ENCODE measurements at regions not wholly inside any gene's neighbourhood (a gene's known extent, or its start where the extent isn't known, plus 50 kb on each side); places are given as distances from the start of the nearest gene placed in this dataset.
"Not testable (repeated sequence)": the region's sequence is repeated elsewhere in the genome, so short reads cannot be mapped to it uniquely, and the experiment has no call there.

GRCh38 chr6:51001399-51001798 is 182.7 kb downstream of the TFAP2B start:
- DNase-seq, result no peak

DNA sequence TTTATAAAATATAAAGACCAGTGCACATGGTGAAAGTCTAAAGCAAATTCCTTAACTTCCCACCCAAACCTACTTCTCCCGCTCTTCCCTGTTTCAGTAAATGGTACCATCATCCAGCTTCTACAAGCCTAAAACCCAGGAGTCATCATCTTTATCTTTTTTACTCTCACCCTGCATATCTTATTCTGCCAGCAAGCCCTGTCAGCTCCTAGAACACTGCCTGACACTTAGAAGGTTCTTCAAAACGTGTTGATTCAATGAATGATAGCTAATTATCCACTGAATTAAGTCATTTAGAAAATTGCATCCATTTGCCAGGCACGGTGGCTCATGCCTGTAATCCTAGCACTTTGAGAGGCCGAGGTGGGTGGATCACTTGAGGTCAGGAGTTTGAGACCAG is 185.7 kb downstream of the TFAP2B start:
- no peak for DNase-seq

GRCh38 chr6:51005779-51006178 is 187.1 kb downstream of the TFAP2B start:
- DNase-seq, result no peak

DNA sequence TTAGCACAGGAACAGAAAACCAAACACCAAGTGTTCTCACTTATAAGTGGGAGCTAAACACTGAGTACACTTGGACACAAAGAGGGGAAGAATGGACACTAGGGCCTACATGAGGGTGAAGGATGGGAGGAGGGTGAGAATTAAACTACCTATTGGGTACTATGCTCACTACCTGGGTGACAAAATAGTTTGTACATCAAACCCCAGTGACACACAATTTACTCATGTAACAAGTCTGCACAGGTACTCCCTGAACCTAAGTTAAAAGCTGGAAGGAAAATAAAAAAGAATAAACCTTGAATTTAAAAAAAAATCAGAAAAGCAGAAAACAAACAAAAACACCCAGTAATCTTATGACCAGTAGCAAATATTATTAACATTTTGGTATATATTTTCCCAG is 188.6 kb downstream of the TFAP2B start:
- no peak for DNase-seq

DNA sequence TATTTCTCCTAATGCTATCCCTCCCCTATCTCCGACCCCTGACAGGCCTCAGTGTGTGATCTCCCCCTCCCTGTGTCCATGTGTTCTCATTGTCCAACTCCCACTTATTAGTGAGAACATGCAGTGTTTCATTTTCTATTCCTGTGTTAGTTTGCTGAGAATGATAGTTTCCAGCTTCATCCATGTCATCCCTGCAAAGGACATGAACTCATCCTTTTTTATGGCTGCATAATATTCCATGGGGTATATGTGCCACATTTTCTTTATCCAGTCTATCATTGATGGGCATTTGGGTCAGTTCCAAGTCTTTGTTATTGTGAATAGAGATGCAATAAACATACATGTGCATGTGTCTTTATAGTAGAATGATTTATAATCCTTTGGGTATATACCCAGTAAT is 190.0 kb downstream of the TFAP2B start:
- DNase-seq, result not testable (repeated sequence)

DNA sequence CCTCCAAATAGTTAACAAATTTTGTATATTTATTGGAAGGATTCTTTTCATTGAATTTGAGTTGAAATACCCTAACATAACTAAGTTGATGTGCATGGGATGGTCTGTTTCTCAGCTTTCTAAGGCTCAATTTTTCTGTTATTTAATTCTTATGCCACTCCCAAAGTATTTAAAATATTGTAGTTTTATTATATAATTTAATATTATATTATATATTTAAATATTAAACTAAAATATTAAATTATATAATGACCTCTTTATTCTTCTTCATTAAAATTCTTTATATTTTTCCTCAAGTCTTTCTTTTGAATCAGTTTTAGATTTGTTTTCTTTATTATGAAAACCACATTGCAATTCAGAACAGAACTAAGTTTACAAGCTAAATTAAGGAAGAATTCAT is 194.7 kb downstream of the TFAP2B start:
- DNase-seq, result no peak

DNA sequence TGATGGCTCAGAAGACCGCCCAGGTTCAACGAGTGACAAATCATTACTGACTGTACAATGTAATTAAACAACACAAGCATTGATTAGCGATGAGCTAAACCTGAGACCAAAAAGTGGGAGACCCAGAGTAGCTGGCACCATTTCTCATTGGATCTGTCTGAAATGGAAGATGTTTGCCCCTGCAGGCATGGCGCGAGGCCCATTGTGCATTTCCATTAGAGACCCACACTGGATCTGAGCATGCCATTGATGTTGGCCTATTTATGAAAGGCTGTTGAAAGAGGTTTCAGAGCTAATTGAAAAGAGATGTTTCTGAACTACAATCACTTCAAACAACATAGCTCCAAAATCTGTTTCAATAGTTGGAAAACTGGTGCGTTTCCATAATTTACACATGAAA is 196.7 kb downstream of the TFAP2B start:
- DNase-seq, result no peak

- DNase-seq, result no peak
These were observed 197.8 kb downstream of the TFAP2B start for GRCh38 chr6:51016489-51016888.

DNA sequence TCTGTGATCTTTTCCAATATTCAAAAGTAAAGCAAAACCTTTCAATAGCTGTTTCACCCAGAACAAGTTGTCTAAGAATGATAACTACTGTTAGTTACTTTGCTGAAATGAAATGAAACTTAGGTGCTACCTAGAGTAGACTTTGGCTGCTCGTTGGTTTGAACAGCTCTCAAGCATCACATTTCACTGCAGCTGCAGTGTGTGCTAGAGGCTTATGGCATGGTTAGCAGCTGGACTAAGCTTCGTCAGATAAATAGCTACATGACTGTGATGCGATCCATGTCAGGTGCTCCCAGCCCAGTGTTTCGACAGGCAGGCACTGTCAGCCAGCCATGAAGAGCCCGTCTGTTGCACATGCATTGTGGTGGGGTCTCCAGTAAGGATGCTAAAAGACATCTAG is 201.1 kb downstream of the TFAP2B start:
- no peak for DNase-seq

DNA sequence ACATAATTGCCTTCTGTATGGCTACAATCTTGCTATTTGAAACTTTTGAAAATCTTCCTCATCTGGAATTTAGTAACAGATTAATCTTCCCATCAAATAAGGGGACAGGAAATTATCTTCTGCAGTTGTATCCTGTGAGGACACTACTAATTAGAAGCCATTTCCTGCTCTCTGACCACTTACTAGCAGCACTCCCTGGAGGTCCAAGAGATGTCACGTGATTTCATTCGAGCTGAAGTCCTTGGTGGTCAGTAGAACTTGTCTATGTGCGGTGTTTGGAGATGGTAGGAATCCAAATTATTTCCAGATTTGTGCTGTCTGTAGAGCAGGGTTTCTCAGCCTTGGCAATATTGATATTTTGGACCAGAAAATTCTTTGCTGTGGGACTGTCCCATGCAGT is 202.5 kb downstream of the TFAP2B start:
- DNase-seq, result no peak

GRCh38 chr6:51024126-51024525 is 205.5 kb downstream of the TFAP2B start:
- no peak for DNase-seq

- DNase-seq, result no peak
These were observed 206.6 kb downstream of the TFAP2B start for GRCh38 chr6:51025082-51025777.

GRCh38 chr6:51027283-51028065 is 208.8 kb downstream of the TFAP2B start:
- no peak for DNase-seq

DNA sequence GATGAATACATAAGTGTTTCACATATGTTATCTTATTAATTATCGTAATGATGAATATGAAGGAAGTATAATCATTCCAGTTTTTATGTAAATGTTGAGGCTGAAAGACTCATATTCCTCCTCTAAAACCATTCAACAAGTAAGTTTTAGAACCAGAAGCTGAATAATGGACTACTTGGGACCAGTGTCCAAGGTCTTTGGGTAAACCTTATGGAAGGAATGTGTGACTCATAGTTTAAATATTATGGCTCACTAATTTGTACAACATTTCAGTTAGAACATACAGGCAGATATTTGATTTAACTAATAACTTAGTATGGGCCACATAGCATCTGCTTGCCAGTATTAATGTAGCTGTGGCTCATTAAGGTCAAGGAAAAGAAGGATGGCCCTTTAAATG is 209.6 kb downstream of the TFAP2B start:
- no peak for DNase-seq

- DNase-seq, result no peak
These were observed 210.9 kb downstream of the TFAP2B start for GRCh38 chr6:51029561-51029960.

DNA sequence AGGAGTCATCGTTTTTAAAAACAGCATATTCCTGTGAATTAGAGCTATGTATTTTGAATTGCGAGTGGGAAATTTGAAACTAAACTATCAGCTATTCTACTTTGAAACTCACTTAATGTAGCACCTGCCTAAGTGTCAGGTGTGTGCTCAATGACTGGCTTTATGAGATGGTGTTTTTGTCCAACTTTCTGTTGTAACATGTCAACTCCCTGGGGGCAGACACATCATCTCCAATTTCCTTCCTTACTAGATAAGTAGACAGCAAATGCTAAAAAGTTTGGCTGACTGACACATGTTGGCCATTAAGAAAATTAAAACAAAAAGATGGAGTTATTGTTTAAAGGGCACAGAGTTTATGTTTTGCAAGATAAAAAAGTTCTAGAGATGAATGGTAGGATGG is 226.9 kb downstream of the TFAP2B start:
- DNase-seq, result no peak

GRCh38 chr6:51049288-51049982 is 230.8 kb downstream of the TFAP2B start:
- DNase-seq, result no peak

DNA sequence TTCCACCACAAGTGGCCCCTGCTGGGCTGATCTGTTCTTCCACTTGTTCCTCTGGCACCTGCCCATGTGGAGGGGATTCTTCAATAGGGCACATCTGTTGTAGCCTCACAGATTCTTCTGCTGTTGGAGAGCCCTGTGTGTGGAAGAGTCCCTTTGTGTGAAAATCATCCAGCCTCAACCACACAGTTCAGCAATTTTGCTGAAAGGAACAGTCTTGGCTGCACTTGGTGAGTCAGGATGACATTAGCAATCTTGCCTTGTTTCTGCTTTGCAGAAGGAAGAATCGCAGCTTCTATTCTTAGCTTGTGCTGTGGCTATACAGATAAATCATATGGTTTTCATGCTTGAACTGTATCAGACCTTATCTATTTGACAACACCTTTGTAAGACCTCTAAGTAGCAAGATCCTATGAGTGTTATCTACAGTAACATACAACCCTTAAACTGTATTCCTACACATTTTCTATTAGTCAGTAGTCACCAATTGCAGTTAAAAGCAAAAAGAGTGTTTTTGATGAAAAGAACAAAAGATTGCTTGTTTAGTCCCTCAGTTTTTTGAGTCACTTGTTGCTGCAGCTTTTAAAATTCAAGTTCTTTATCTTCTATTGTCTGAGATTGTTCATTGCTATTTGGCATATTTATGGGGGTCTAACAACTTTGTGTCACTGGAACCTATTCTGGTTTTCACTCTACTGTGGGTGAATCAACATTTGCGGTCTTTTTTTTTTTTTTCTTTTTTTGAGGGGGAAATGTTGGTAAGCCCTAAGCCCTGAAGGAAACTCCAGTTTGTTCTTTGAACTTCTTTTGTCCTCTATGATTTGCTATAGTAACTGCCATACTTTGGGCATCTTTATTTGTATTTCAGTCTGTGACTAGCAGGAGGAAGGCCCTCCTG is 231.6 kb downstream of the TFAP2B start:
- no peak for DNase-seq

- not testable (repeated sequence) for DNase-seq
These were observed 234.0 kb downstream of the TFAP2B start for GRCh38 chr6:51052716-51053115.

- not testable (repeated sequence) for DNase-seq
These were observed 236.6 kb downstream of the TFAP2B start for GRCh38 chr6:51055316-51055715.

DNA sequence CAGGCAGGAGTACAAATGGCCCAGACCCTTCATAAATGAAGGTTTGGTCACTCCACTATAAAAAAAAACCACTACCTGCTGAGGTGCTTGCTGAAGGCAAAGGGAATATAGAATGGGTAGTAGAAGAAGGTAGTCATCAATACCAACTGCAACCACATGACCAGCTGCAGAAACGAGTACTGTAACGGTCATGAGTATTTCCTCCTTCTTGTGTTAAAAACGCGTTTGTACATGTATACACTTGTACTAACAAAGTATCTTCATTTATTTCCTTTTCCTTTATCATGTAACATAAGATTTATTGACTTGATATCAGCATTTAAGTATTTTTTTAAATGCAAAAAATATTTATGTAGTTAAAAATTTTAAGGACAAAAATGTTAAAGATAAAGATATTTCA is 238.6 kb downstream of the TFAP2B start:
- no peak for DNase-seq

DNA sequence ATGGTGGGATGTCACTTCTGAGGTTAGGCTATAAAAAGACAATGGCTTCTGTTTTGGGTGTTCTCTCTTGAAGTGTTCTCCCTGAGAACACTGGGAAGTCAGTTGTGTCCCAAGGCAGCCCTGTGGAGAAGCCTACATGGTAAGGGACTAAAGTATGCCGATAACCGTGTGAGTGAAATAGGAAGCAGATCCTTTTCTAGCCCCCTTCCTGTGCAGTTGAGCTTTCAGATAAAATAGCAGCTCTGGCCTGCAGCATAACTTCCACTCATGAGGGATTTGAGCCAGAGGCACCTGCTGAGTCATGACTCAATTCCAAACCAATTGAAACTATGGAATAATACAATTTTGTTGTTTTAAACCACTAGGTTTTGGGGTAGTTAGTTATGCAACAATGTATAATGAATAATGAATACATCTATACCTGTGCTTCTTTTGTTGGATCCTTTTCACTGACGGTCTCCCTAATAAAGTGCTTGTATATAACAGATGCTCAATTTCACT is 241.6 kb downstream of the TFAP2B start:
- no peak for DNase-seq

All from NCI-H2029 treated with DMSO at 0.1 percent for 48 hours (cell line).